GM12872 (cell line): ENCODE measurements at regions not wholly inside any gene's neighbourhood (a gene's known extent, or its start where the extent isn't known, plus 50 kb on each side); places are given as distances from the start of the nearest gene placed in this dataset.

Source experiments
- TF ChIP-seq, protein P1 (sequence below): IDR thresholded peaks from 3 replicates; pipeline ENCODE4 v1.5.1; 2011; ENCODE audit warnings: low read depth, mild to moderate bottlenecking, low read length, moderate library complexity; ENCODE audit not compliant: insufficient read depth

DNA sequence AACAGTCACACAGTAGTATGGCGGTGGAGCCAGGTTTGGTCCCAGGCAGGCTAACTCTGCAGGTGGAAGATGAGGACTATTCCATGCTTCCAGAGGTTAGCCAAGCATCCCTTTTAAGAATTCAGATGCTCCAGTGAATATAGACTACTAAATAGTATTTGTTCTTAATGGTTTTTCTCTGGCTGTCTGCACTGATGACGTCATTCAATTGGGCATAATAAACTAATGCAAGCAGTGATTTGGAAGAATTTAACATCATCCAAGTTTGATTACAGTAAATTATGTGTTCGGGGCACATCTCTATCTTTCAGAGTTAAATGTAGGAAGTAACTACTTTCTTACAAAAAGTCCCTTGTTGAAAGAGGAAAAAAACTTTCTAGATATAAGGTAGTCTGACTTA lies 78.8 kb upstream of the RND3 start:
- TF ChIP-seq, protein P1, sequence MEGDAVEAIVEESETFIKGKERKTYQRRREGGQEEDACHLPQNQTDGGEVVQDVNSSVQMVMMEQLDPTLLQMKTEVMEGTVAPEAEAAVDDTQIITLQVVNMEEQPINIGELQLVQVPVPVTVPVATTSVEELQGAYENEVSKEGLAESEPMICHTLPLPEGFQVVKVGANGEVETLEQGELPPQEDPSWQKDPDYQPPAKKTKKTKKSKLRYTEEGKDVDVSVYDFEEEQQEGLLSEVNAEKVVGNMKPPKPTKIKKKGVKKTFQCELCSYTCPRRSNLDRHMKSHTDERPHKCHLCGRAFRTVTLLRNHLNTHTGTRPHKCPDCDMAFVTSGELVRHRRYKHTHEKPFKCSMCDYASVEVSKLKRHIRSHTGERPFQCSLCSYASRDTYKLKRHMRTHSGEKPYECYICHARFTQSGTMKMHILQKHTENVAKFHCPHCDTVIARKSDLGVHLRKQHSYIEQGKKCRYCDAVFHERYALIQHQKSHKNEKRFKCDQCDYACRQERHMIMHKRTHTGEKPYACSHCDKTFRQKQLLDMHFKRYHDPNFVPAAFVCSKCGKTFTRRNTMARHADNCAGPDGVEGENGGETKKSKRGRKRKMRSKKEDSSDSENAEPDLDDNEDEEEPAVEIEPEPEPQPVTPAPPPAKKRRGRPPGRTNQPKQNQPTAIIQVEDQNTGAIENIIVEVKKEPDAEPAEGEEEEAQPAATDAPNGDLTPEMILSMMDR = no peak

DNA sequence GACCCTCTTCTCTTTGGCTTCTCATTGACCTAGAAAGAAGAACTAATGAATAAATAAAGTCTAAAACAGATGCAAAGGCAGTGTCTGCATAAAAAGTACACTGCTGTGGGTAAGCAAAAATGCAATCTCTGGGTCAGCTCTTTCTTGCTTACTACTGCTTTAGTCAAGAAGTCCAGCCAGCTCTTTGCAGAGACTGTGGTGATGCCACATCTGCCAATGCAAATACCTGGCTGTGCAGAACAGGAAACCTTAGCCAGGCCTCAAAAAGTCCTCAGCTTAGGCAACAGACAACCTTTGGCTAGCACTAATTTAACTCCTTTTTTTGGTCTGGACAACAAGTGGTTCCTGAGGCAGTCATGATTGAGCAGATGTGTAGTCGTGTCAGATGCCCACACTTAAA lies 73.6 kb upstream of the RND3 start:
- TF ChIP-seq, protein P1 = no peak

DNA sequence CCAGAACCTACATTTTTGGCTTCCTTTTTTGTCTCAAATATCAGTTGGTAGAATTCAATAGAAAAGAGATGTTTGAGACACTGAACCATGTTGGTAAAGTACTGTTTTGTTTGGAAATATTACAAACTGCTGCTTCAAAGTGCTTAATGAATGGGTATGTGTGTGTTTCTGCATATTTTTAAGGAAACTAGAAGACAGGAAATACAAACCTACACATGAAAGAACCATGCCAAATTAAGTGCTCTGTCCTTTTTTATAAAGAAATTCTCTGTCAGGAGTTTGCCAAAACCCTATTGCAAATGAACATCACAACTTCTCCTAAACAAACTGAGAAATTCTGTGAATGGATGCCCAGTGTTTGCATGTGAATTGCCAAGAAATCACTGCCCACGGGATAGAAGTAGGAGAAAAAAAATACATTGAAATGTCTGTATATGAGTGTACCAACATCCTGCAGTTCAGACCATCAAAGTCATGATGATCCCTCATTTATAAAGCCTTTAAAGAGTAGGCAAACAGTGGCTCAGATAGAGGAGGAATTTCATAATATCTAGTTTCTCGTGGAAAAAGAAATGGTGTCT lies 69.6 kb upstream of the RND3 start:
- TF ChIP-seq, protein P1 = no peak

DNA sequence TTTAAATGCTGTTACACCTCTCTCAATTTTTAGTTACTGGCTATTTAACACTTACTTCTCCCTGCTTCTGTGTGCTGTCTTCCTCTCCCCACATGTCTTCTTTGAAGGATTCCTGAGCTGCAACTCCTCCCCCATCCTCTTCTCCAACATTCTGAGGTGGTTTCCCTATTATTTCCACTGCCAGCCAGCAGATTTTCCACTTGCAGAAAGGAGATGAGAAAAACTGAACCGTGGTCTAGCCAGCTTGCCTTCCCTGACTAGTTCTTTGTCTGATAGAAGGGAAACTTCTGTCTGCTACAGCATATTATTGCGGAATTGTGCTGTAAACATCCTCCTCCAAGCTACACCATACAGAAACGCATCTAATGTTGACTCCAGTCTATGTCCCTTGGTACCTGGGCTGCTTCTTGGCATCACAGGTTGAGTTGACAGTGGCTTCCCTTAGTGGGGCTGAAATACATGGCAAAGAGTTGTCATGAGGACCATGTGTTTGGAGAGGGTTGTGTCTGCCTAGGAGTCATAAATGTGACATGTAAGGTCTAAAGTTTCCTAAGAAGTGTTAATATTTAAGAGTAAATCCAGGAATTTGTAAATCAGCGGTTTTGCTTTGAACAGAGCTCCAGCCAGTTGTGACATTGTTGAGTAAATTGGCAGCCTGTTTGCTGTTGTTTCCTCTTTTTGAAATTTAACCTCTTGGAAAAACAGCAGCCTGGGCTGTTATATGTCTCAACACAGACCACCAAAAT lies 68.3 kb upstream of the RND3 start:
- TF ChIP-seq, protein P1 = no peak

DNA sequence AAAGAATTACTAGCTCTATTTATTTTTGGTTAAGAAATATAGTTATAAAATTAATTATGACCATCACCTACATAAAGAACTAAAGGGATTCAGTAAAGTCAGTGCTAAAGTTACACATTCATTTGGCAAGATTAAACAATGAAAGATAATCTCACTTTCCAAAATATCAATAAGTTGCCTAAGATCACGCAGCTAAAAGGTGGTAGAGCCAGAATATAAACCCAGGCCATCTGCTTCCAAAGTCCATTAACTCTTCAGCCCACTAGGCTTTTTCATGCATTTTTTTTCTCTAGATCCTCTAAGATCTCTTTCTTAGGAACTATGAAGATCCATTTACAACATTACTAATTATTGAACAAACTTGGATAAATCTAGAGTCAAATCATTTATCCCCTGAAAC lies 66.6 kb upstream of the RND3 start:
- TF ChIP-seq, protein P1 = no peak

DNA sequence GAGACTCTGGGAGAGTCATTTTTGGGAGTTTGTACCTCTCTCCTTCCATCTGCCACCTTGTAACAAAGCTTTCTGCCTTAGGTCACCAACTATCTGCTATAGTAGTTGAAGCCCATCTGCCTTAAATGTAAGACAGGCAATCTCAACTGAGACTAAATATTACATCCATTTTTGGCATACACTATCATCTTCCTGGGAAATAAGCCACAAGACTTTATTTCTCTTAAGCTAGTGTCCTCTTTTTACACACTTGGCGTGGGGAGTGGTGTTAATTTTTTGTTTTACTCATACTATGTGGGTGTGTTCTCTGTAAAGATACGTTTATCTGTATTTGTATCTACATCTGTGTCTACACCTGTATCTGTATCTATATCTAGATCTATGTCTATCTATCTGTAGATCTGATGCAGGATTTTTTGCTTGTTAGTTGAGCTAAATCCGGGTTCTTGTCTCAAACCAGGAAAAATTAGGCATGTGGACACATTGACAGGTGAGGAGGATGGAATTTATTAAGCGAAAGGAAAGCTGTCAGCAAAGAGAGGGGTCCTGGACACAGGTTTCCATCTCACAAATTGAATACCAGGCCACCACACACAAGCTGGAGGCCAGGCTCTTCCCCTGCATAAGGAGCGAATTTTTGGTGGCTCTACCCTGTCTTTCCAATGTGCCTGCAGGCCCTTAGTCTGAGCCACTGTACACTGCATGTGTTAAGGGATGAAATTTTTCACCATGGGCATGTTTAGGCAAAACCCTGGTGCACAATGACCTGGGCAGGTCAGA lies 64.8 kb upstream of the RND3 start:
- TF ChIP-seq, protein P1 = no peak

DNA sequence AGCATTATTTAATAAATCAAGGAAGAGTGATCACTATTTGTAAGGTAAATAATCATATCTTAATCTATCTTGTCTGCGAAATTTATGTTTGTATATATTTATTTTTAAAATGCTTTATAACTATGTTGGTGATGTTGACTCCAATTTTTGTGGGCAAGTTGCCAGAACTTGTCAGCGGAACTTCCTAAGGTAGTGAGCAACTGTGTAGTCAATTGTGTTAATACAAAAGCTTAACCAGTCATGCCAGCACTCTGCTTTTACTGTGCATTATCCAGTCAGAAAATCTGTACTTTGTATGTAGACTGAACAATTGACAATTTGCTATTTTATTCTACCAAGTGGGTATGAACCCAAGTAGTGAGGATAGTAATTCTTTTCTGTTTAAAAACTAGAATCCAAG lies 61.9 kb upstream of the RND3 start:
- TF ChIP-seq, protein P1 = no peak
